ENCODE measurements at regions not wholly inside any gene's neighbourhood (a gene's known extent, or its start where the extent isn't known, plus 50 kb on each side); places are given as distances from the start of the nearest gene placed in this dataset.
"Not testable (repeated sequence)": the region's sequence is repeated elsewhere in the genome, so short reads cannot be mapped to it uniquely, and the experiment has no call there.

GRCh38 chr13:54004026-54004699 is 975.5 kb downstream of the OLFM4 start:
- DNase-seq = no peak

GRCh38 chr13:54016542-54016941 is 987.9 kb downstream of the OLFM4 start:
- no peak for DNase-seq

- DNase-seq = no peak
Measured at GRCh38 chr13:54018485-54018884, 989.9 kb downstream of the OLFM4 start.

DNA sequence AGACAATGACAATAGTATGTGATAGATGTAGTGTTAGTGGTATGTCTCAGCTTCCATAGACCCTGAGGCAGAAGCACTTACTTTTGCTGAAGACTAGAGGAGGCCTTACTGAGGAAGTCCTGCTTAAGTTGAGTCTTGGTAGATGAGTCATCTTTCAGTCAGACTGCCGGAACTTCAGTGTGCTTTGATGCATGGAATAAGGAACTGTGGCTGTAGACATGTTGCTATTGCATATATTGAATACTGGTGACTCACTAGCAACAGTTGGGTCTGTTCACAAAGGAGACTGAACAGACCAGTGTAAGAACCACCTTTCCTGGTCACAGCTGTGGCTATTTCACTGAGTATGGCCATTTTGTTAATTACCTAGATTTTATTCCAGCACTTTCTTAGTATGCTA is 1000.6 kb downstream of the OLFM4 start:
- no peak for DNase-seq

DNA sequence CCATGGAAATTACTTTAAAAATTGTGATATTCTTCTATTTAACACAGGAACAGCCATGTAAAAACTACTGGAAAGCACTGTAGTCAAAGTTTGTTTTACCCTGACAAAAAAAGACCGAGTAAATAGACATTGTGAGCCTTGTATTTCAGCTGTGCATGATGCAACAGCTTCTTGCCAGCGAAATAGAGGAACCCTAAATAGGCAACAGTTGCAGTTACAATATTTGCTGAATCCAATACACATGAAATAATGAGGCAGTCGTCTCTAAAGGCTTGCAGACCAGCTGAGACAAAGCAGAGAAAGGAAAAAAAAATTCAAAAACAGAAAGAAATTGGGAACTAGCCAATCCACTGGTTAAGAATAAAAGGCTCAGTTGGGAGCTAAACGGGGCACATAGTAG is 1001.1 kb downstream of the OLFM4 start:
- DNase-seq = no peak

DNA sequence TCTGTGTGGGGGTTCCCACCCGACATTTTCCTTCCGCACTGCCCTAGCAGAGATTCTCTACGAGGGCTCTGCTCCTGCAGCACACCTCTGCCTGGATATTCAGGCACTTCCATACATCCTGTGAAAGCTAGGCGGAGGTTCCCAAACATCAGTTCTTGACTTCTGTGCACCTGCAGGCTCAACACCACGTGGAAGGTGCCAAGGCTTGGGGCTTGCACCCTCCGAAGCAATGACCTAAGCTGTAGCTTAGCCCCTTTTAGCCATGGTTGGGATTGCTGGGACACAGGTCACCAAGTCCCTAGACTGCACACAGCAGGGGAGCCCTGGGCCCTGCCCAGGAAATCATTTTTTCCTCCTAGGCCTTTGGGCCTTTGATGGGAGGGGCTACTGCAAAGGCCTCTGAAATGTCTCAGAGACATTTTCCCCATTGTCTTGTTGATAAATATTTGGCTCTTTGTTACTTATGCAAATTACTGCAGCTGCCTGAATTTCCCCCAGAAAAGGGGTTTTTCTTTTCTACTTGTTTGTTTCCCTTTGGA is 1004.8 kb downstream of the OLFM4 start:
- DNase-seq = no peak

- no peak for DNase-seq
Measured at GRCh38 chr13:54034047-54034446, 1005.4 kb downstream of the OLFM4 start.

GRCh38 chr13:54057416-54057815 is 1028.8 kb downstream of the OLFM4 start:
- DNase-seq = not testable (repeated sequence)

DNA sequence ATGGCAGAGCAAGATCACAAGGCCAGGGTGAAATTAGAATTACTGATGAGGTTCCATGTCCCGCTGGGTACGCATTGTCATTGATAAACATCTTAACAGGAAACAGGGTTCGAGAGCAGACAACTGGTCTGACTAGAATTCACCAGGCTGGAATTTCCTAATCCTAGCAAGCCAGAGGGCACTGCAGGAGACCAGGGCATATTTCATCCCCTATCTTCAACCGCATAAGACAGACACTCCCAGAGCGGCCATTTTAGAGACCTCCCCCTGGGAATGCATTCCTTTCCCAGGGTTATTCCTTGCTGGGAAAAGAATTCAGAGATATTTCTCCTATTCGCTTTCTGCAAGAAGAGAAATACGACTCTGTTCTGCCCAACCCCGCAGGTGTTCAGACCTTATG is 1041.3 kb downstream of the OLFM4 start:
- not testable (repeated sequence) for DNase-seq

GRCh38 chr13:54077569-54077968 is 1049.0 kb downstream of the OLFM4 start:
- DNase-seq = no peak

DNA sequence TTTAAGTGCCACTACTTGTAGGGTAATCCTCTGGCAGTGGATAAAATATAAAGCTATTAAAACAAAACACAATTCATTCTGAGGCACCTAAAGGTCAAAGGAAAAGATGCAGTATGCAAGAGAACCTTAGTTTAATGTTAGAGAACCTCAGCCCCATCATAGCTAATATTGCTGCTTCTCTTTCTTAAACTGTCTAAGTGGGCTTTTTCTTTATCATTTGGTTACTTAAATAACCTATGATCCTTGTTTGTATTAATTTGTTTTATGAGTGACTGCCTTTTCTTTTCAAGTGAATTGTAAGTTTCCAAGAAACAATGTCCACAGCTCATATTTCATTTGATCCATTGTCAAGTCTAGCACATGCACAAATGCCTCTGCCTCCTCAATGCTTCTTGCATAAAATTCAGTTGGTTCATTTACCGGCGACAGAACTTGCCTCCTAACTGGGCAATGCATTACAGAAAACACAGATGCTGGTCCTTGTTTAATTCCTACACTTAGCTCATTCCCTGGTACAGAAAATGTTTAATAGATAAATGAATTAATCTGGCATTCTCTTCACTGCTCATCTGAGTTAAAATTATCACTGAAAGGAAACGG is 1049.8 kb downstream of the OLFM4 start:
- DNase-seq = no peak

GRCh38 chr13:54082309-54082708 is 1053.7 kb downstream of the OLFM4 start:
- not testable (repeated sequence) for DNase-seq

DNA sequence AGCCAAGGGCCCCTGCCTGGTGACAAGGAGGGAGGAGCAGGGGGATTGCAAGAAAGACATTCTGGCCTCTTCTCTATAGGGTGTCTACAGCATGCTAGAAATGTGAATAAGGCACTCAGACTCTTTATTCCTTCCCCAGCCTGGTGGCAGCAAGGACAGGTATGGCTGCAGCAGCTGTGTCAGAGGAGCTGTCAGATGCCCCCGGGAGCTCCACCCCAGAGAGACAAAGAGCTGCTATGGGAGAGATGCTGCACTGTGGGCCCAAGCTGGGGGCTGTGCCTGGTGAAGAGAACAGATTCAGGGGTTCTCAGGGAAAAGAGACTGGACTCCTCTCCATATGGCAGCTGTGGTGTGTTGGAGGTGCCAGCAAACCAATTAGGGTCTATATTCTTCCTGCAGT is 1063.3 kb downstream of the OLFM4 start:
- no peak for DNase-seq

GRCh38 chr13:54092686-54093085 is 1064.1 kb downstream of the OLFM4 start:
- no peak for DNase-seq

DNA sequence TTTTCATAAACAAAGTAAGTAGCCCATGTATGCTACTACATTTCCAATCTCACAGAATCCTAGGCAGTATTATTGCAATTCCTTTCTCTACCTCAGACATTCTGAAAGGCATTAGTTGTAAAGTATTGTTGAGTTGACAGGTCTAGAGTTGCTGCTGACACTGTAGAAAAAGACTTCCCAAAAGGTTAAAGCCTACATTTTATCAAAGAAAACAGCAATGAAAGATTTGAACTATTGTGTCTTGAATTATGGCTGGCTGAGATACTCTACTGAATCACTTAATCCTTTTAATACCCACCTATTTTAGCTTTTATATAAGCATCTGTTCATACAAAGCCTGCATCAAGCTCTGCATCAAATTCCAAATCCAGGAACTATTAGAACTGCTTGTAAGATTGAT is 1082.0 kb downstream of the OLFM4 start:
- DNase-seq = no peak

- DNase-seq = no peak
Measured at GRCh38 chr13:54124700-54125099, 1096.1 kb downstream of the OLFM4 start.

DNA sequence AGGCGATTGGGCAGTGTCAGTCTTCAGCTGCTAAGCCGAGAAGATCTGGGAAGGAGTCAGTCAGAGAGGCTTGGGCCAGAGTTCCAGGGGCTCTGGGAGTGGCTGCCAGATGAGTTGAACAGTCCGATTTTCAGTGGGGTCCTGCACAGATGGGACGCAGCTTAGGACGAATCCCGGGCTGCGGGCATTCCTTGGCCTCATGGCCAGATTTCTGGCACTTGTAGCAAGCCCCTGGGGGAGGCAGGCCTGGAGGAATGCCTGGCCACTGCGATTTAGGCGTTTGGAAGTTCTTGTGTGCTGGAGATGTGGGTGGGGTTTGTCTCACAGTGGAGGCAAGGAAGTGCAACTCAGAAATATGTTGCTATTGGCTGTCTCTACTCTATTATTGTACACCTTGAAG is 1102.3 kb downstream of the OLFM4 start:
- DNase-seq = not testable (repeated sequence)

DNA sequence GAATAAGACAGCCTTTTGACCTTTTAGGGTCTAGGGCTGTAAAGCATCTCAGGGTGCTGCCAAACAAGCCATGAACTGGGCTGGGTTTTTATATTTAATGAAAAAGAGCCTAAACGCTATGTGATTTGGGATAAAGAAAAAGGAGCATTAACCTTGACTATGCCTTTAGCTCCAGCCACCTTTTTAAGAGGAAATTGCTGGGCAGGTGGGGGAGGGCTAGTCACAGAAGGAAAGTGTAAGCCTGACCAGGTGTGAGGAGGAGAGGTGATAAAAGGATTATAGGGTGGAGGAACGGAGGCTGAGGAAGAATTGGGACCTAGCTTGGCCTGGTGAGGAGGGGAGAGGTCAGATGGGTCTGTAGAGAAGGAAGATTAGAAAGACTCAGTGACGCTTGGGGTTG is 1102.8 kb downstream of the OLFM4 start:
- not testable (repeated sequence) for DNase-seq

GRCh38 chr13:54132127-54132526 is 1103.5 kb downstream of the OLFM4 start:
- not testable (repeated sequence) for DNase-seq

DNA sequence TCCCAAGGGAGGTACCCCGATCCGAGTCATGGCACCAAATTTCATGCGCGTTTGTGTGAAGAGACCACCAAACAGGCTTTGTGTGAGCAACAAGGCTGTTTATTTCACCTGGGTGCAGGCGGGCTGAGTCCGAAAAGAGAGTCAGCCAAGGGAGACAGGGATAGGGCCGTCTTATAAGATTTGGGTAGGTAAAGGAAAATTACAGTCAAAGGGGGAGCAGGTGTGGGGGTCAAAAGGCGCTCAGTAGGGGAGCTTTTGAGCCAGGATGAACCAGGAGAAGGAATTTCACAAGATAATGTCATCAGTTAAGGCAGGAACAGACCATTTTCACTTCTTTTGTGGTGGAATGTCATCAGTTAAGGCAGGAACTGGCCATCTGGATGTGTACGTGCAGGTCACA is 1104.1 kb downstream of the OLFM4 start:
- DNase-seq = not testable (repeated sequence)

GRCh38 chr13:54133746-54134145 is 1105.1 kb downstream of the OLFM4 start:
- no peak for DNase-seq

DNA sequence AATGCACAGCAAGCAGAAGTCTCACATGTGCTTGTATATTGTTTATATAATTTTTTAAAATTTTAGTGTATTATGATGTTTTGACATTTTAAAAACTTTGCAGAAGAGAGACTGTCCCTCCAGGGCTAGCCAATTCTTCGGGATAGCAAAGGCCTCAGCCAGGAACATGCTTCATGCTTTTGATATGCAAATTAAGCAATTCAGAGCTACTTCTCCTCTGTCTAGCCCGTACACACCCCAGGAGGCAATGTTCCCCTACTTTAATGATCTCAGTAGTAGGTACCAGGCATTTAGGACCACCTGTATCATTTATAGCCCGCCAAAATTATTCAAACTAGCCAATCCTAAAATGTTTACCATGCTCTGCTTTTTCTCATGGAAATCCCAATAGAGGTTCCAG is 1116.2 kb downstream of the OLFM4 start:
- DNase-seq = no peak

GRCh38 chr13:54150851-54151250 is 1122.2 kb downstream of the OLFM4 start:
- no peak for DNase-seq

- DNase-seq = no peak
Measured at GRCh38 chr13:54162069-54162468, 1133.5 kb downstream of the OLFM4 start.
